ENCODE measurements at regions not wholly inside any gene's neighbourhood (a gene's known extent, or its start where the extent isn't known, plus 50 kb on each side); places are given as distances from the start of the nearest gene placed in this dataset.
"Not testable (repeated sequence)": the region's sequence is repeated elsewhere in the genome, so short reads cannot be mapped to it uniquely, and the experiment has no call there.

GRCh38 chr10:2340831-2341647 is 603.7 kb upstream of the ADARB2 start:
- DNase-seq (ENCODE audit: low read depth) = no peak

GRCh38 chr10:2335626-2336025 is 598.3 kb upstream of the ADARB2 start:
- no peak for DNase-seq (ENCODE audit: low read depth)

GRCh38 chr10:2334575-2334974 is 597.2 kb upstream of the ADARB2 start:
- DNase-seq (ENCODE audit: low read depth) = no peak

DNA sequence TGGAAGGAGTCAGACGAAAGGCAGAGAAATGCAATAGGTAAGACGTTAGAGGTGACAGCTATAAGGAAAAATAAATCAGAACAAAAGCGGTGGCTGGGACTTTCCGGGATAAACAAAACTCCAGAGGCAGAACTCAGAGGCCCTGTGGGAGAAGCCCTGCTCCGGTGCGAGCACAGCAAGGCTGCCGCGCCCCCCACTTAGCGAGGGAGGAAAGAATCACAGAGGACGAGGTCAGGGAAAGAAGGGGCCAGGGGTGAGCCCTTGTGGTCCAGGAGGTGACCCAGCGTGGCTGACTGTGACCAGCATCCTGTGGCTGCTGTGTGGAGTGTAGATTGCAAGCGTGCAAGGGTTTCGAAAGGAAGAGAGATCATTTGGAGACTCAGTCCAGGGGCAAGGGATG is 591.8 kb upstream of the ADARB2 start:
- DNase-seq (ENCODE audit: low read depth) = no peak

- DNase-seq (ENCODE audit: low read depth) = no peak
Observed at GRCh38 chr10:2326411-2326810, 589.1 kb upstream of the ADARB2 start.

- DNase-seq (ENCODE audit: low read depth) = not testable (repeated sequence)
Observed at GRCh38 chr10:2315045-2315485, 577.7 kb upstream of the ADARB2 start.

- no peak for DNase-seq (ENCODE audit: low read depth)
Observed at GRCh38 chr10:2306081-2306480, 568.8 kb upstream of the ADARB2 start.

DNA sequence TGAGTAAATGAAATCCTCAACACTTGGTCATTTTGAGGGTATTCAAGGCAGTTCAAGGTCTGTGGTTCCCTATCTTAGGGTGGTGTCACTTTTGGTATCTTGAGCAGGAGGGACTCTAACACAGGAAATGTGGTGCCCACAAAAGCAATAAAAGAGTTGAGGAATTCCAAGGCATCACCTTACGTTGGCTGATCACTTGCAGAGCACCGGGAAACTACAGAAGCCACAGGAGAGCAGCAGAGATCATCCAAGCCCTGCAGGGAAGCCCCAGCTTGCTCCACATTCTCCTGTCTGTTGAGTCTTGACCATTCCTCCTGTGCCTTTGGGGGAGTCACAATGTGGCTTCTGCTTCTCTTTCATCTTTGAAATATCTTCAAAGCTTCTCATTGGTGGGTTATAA is 565.8 kb upstream of the ADARB2 start:
- DNase-seq (ENCODE audit: low read depth) = no peak

DNA sequence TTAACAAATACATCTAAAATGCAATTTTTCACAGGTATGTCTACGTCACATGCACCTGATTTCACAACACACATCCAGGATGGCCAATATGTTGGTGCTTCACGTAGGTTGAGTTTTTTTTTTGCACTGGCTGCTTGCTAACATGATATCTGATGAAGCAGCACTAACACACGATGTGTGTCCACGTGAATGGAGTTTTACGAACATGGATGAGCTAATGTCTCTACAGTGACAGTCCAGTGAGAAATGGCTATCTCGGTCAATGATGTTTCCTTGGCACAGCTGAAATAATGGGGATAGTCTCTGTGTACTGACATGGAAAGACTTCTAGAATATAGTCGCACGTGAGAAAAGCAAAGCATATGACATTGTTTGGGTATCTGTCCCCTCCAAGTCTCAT is 563.9 kb upstream of the ADARB2 start:
- no peak for DNase-seq (ENCODE audit: low read depth)

GRCh38 chr10:2300231-2300630 is 562.9 kb upstream of the ADARB2 start:
- DNase-seq (ENCODE audit: low read depth) = no peak

DNA sequence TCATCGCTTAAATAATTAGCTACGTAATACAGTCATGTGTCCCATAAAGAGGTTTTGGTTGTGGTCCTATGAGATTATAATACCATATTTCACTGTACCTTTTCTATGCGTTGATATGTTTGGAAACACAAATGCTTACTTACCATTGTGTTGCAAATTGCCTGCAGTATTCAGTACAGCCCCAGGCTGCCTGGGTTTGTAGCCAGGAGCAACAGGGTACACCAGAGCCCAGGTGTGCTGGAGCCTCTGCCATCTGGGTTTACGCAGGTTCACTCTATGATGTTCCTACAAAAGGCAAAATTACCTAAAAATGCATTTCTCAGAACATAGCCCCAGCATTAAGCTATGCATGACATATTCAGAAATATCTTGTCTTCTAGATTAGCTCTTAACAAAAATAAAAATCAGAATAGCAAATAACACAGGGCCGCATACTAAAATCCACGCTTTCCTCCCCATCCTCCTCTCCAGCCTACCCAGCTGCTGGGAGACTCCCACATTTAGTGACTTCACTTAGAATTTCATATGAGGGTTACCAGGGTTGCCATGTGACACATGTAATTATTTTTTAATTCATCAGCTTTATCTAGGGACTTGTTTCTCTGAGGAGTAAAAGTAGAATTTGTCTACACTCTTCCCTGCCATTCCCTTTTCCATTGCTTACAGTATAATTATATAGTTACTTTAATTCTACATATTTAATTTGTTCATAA is 559.0 kb upstream of the ADARB2 start:
- no peak for DNase-seq (ENCODE audit: low read depth)

- DNase-seq (ENCODE audit: low read depth) = no peak
Observed at GRCh38 chr10:2294739-2295138, 557.4 kb upstream of the ADARB2 start.

GRCh38 chr10:2284071-2284470 is 546.7 kb upstream of the ADARB2 start:
- DNase-seq (ENCODE audit: low read depth) = no peak

GRCh38 chr10:2282202-2282601 is 544.9 kb upstream of the ADARB2 start:
- DNase-seq (ENCODE audit: low read depth) = no peak

DNA sequence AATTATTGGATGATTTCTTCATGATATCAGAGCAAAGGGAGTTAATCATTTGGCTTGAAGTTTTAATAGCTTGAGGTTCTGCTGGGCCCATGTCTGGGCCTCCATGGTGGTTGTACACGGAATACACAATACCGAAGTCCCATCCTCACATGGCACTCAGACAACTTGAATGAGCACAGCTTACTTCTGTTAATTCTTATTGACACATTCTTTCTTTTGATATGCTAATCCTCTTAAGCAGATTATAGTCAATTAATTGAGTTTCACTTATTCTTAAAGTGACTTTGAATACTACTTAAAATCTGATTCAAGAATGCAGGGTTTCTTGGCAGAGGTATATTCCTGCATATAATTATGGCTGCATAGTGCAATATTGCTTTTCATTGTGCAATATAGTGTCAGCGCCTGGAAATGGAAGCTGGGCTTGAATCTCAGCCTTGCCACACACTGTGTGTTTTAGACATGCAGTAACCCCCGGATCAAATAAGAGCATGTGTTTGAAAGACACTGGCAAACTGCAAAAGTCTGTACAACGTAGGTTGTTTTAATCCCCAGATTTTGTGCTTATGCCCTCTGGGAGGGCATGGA is 543.5 kb upstream of the ADARB2 start:
- no peak for DNase-seq (ENCODE audit: low read depth)

DNA sequence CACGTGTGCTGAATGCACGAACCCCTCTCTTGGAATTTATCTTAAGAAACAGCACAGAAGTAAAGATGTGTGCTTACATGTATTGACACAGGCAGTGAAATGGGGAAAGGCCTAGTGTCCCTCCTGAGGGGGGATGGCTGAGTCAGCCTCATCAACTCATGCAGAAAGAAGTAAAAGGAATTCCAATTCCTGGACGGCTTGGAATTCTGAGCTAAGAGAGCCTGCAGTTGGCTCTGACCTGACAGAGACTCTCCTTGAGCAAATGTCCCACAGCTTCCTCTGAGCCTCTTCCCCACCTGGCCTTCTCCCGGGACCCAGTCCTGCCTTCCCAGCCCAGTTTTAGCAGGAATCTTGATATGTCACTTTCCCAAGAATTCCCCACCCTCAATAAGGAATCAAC is 542.4 kb upstream of the ADARB2 start:
- DNase-seq (ENCODE audit: low read depth) = no peak

GRCh38 chr10:2278363-2278762 is 541.0 kb upstream of the ADARB2 start:
- no peak for DNase-seq (ENCODE audit: low read depth)

GRCh38 chr10:2263561-2263960 is 526.2 kb upstream of the ADARB2 start:
- no peak for DNase-seq (ENCODE audit: low read depth)

- DNase-seq (ENCODE audit: low read depth) = no peak
Observed at GRCh38 chr10:2262878-2263277, 525.6 kb upstream of the ADARB2 start.

GRCh38 chr10:2262333-2262732 is 525.0 kb upstream of the ADARB2 start:
- DNase-seq (ENCODE audit: low read depth) = no peak

GRCh38 chr10:2256241-2256640 is 518.9 kb upstream of the ADARB2 start:
- no peak for DNase-seq (ENCODE audit: low read depth)

- DNase-seq (ENCODE audit: low read depth) = no peak
Observed at GRCh38 chr10:2252096-2252495, 514.8 kb upstream of the ADARB2 start.

- no peak for DNase-seq (ENCODE audit: low read depth)
Observed at GRCh38 chr10:2251631-2252030, 514.3 kb upstream of the ADARB2 start.

Measured in stimulated activated CD8-positive, alpha-beta memory T cell treated with anti-CD3 and anti-CD28 coated beads, Interleukin-15, amount 100 ng/mL, for 24 hours (primary cell).